GM12878 (cell line): ENCODE measurements at regions not wholly inside any gene's neighbourhood (a gene's known extent, or its start where the extent isn't known, plus 50 kb on each side); places are given as distances from the start of the nearest gene placed in this dataset.

Experiments used
- ATAC-seq: fragments of 200-7000 bp; cut with Tn5 transposase; 3 replicates; pipeline ENCODE4 v1.9.1; 2020; ENCODE audit warnings: mild to moderate bottlenecking, moderate library complexity
- BruUV-seq: library from RNA; stranded (reverse); fragments of 400-500 nt; replicated peaks from 2 replicates; lab custom pipeline; 2021; lab: Mats Ljungman, UMichigan
- CTCF ChIA-PET: fragments of 300-600 bp; sonication (Branson Sonifier 250); formaldehyde crosslinking; extraction: SDS; loops from one replicate; lab custom pipeline; 2021; ENCODE audit warnings: inconsistent platforms; lab: Yijun Ruan, JAX
- POLR2A ChIA-PET: fragments of 350-600 bp; formaldehyde crosslinking; extraction: SDS; loops from one replicate; lab custom pipeline; 2021; ENCODE audit warnings: inconsistent platforms; lab: Charles Lee
- RAD21 ChIA-PET: fragments of 300-600 bp; sonication (Branson Sonifier 250); formaldehyde crosslinking; loops from one replicate; lab custom pipeline; 2023; ENCODE audit warnings: antibody characterized with exemption; ENCODE audit not compliant: unreplicated experiment; lab: Charles Lee
- SMC1A ChIA-PET: fragments of 300-600 bp; sonication (Branson Sonifier 250); formaldehyde crosslinking; loops from one replicate; lab custom pipeline; 2023; ENCODE audit not compliant: unreplicated experiment, uncharacterized antibody; lab: Charles Lee
- DNase-seq: peaks from one replicate; pipeline ENCODE4 v3.0.0-alpha.2; 2011; ENCODE audit warnings: low read depth, low spot score
- FAIRE-seq: peaks from 3 replicates; lab custom pipeline; 2011; peaks lifted over from hg19 to GRCh38; lab: Jason Lieb, UNC
- H2AFZ ChIP-seq: 2 replicates; pipeline ENCODE4 v1.6.0; 2011; ENCODE audit warnings: low read depth, low read length, control low read depth; ENCODE audit not compliant: control insufficient read depth
- H3K27ac ChIP-seq: 2 replicates; pipeline ENCODE4 v1.5.1; 2011; ENCODE audit warnings: control low read depth; ENCODE audit not compliant: control insufficient read depth, insufficient read depth
- H3K27me3 ChIP-seq, 2 experiments: replicated peaks in 1 of 2; 2 replicates each; pipeline versions ENCODE4 v1.6.0 to v1.6.1; 2011; ENCODE audit warnings: low read length in 1 of 2; ENCODE audit not compliant: control insufficient read depth in 2 of 2, insufficient read depth in 2 of 2
- H3K36me3 ChIP-seq, 2 experiments: 2 replicates each; pipeline ENCODE4 v1.5.1; 2011; ENCODE audit warnings: low read length in 1 of 2; ENCODE audit not compliant: control insufficient read depth in 2 of 2, insufficient read depth in 2 of 2
- H3K4me1 ChIP-seq: 2 replicates; pipeline ENCODE4 v1.6.1; 2011; ENCODE audit warnings: mild to moderate bottlenecking, low read length, moderate library complexity, mixed read lengths; ENCODE audit not compliant: control insufficient read depth, insufficient read depth
- H3K4me2 ChIP-seq: 2 replicates; pipeline ENCODE4 v1.6.0; 2011; ENCODE audit warnings: control low read depth; ENCODE audit not compliant: control insufficient read depth, insufficient read depth
- H3K4me3 ChIP-seq: fragments of 200-600 bp; sonication (generic); 2 replicates; pipeline ENCODE4 v1.5.1; 2016
- H3K79me2 ChIP-seq: 2 replicates; pipeline ENCODE4 v1.6.0; 2011; ENCODE audit warnings: low read length; ENCODE audit not compliant: control insufficient read depth, insufficient read depth
- H3K9ac ChIP-seq: 2 replicates; pipeline ENCODE4 v1.8.0; 2011; ENCODE audit warnings: low read length, control low read depth, mixed read lengths; ENCODE audit not compliant: control insufficient read depth, insufficient read depth
- H3K9me3 ChIP-seq: replicated peaks from 3 replicates; pipeline ENCODE4 v1.5.1; 2011; ENCODE audit warnings: mild to moderate bottlenecking, low read length; ENCODE audit not compliant: control insufficient read depth, insufficient read depth
- H4K20me1 ChIP-seq: 2 replicates; pipeline ENCODE4 v1.6.0; 2011; ENCODE audit not compliant: control insufficient read depth, insufficient read depth
- BHLHE40 ChIP-seq, 2 experiments: fragments of 450-650 bp in 1 of 2; IDR thresholded peaks; 2 replicates each; pipeline ENCODE4 v1.6.1; 2011 to 2017; ENCODE audit warnings: low read depth in 2 of 2, borderline replicate concordance in 1 of 2, improper control_type of control experiment in 1 of 2, low read length in 1 of 2, mild to moderate bottlenecking in 1 of 2
- CBX3 ChIP-seq: fragments of 200-600 bp; sonication (generic); IDR thresholded peaks from 2 replicates; pipeline ENCODE4 v1.6.1; 2016; ENCODE audit warnings: low read depth, borderline replicate concordance
- CEBPZ ChIP-seq: fragments of 150-350 bp; IDR thresholded peaks from 2 replicates; pipeline ENCODE4 v1.6.1; 2016; ENCODE audit warnings: low read depth, low read length
- CHD2 ChIP-seq: IDR thresholded peaks from 2 replicates; pipeline ENCODE4 v1.6.1; 2011; ENCODE audit warnings: low read depth, low read length, improper control_type of control experiment, borderline replicate concordance
- E2F4 ChIP-seq: IDR thresholded peaks from 2 replicates; pipeline ENCODE4 v1.6.1; 2012; ENCODE audit warnings: low read depth, low read length, improper control_type of control experiment
- GABPA ChIP-seq: IDR thresholded peaks from 2 replicates; pipeline ENCODE4 v1.6.1; 2014; ENCODE audit warnings: antibody characterized with exemption, low read depth, mild to moderate bottlenecking, inconsistent platforms
- HDAC2 ChIP-seq: fragments of 200-600 bp; sonication (generic); IDR thresholded peaks from 2 replicates; pipeline ENCODE4 v1.6.1; 2017
- HDGF ChIP-seq: fragments of 450-650 bp; IDR thresholded peaks from 2 replicates; pipeline ENCODE4 v1.6.1; 2016; ENCODE audit warnings: antibody characterized with exemption
- MTA3 ChIP-seq: IDR thresholded peaks from 2 replicates; pipeline ENCODE4 v1.6.1; 2012; ENCODE audit warnings: low read length, inconsistent platforms, borderline replicate concordance
- TBL1XR1 ChIP-seq: IDR thresholded peaks from 2 replicates; pipeline ENCODE4 v1.6.1; 2012; ENCODE audit warnings: low read depth, low read length, improper control_type of control experiment
- WGBS: methylation state at CpG from one replicate; pipeline ENCODE4 v1.1.6; 2016; ENCODE audit warnings: low lambda C conversion rate; ENCODE audit not compliant: insufficient replicate concordance, insufficient coverage; ENCODE audit errors: missing lambda C conversion rate; 5-methylcytosine and 5-hydroxymethylcytosine counted together
- in situ Hi-C: fragments of 300-500 bp; cut with MboI; formaldehyde crosslinking; loops from 9 replicates; pipeline ENCODE4 v1.14.3; 2018; ENCODE audit warnings: mixed read lengths
- intact Hi-C: fragments of 100-400 bp; cut with micrococcal nuclease; formaldehyde crosslinking; loops from one replicate; pipeline ENCODE4 v1.14.2; 2022; ENCODE audit not compliant: unreplicated experiment
- TF ChIP-seq, protein P1 (sequence below): IDR thresholded peaks from 2 replicates; pipeline ENCODE4 v1.6.1; 2012; ENCODE audit warnings: mild to moderate bottlenecking, low read depth, low read length
- TF ChIP-seq, protein P2 (sequence below): fragments of 450-650 bp; IDR thresholded peaks from 2 replicates; pipeline ENCODE4 v1.6.1; 2017; ENCODE audit warnings: mild to moderate bottlenecking, moderate library complexity

- intact Hi-C loops = no loop called here
- no peak overlapping the region for H3K27ac ChIP-seq
- ATAC-seq = no peak
- TF ChIP-seq HDAC2 (no peak), CEBPZ (no peak), CBX3 (no peak), GABPA (no peak), BHLHE40 (IDR thresholded peaks at IDR 0.05; ENCODE audit: borderline replicate concordance in 1 of 2, low read depth in 2 of 2, low read length in 1 of 2) (no peak), TBL1XR1 (no peak), MTA3 (no peak), CHD2 (no peak), E2F4 (no peak), HDGF (no peak)
- TF ChIP-seq, protein P1, sequence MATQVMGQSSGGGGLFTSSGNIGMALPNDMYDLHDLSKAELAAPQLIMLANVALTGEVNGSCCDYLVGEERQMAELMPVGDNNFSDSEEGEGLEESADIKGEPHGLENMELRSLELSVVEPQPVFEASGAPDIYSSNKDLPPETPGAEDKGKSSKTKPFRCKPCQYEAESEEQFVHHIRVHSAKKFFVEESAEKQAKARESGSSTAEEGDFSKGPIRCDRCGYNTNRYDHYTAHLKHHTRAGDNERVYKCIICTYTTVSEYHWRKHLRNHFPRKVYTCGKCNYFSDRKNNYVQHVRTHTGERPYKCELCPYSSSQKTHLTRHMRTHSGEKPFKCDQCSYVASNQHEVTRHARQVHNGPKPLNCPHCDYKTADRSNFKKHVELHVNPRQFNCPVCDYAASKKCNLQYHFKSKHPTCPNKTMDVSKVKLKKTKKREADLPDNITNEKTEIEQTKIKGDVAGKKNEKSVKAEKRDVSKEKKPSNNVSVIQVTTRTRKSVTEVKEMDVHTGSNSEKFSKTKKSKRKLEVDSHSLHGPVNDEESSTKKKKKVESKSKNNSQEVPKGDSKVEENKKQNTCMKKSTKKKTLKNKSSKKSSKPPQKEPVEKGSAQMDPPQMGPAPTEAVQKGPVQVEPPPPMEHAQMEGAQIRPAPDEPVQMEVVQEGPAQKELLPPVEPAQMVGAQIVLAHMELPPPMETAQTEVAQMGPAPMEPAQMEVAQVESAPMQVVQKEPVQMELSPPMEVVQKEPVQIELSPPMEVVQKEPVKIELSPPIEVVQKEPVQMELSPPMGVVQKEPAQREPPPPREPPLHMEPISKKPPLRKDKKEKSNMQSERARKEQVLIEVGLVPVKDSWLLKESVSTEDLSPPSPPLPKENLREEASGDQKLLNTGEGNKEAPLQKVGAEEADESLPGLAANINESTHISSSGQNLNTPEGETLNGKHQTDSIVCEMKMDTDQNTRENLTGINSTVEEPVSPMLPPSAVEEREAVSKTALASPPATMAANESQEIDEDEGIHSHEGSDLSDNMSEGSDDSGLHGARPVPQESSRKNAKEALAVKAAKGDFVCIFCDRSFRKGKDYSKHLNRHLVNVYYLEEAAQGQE = no peak
- TF ChIP-seq, protein P2, sequence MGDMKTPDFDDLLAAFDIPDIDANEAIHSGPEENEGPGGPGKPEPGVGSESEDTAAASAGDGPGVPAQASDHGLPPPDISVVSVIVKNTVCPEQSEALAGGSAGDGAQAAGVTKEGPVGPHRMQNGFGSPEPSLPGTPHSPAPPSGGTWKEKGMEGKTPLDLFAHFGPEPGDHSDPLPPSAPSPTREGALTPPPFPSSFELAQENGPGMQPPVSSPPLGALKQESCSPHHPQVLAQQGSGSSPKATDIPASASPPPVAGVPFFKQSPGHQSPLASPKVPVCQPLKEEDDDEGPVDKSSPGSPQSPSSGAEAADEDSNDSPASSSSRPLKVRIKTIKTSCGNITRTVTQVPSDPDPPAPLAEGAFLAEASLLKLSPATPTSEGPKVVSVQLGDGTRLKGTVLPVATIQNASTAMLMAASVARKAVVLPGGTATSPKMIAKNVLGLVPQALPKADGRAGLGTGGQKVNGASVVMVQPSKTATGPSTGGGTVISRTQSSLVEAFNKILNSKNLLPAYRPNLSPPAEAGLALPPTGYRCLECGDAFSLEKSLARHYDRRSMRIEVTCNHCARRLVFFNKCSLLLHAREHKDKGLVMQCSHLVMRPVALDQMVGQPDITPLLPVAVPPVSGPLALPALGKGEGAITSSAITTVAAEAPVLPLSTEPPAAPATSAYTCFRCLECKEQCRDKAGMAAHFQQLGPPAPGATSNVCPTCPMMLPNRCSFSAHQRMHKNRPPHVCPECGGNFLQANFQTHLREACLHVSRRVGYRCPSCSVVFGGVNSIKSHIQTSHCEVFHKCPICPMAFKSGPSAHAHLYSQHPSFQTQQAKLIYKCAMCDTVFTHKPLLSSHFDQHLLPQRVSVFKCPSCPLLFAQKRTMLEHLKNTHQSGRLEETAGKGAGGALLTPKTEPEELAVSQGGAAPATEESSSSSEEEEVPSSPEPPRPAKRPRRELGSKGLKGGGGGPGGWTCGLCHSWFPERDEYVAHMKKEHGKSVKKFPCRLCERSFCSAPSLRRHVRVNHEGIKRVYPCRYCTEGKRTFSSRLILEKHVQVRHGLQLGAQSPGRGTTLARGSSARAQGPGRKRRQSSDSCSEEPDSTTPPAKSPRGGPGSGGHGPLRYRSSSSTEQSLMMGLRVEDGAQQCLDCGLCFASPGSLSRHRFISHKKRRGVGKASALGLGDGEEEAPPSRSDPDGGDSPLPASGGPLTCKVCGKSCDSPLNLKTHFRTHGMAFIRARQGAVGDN = no peak
Observed at GRCh38 chr17:13160296-13160695, 142.5 kb upstream of the ELAC2 start.

More at GRCh38 chr17:13160296-13160695, 142.5 kb upstream of the ELAC2 start:
- ChIA-PET SMC1A (no interaction called here), RAD21 (no interaction called here), POLR2A (no interaction called here), CTCF (no interaction called here)
- Histone ChIP-seq H3K36me3 (no peaks in the 10 kb centered on the region), H3K4me2 (no peak overlapping the region), H3K27me3 (no peaks in the 10 kb centered on the region), H2AFZ (no peak overlapping the region), H3K4me1 (no peaks in the 10 kb centered on the region), H3K79me2 (no peaks in the 10 kb centered on the region), H3K9me3 (no peaks in the 10 kb centered on the region), H4K20me1 (no peaks in the 10 kb centered on the region), H3K9ac (no peak overlapping the region), H3K4me3 (no peak overlapping the region)
- FAIRE-seq = no peak
- 0% methylated on average over 3 of the region's 3 CpGs for WGBS
- no peak for DNase-seq
- BruUV-seq = no TSS peak
- in situ Hi-C loops = no loop called here
